PC-3 (cell line): ENCODE measurements at regions not wholly inside any gene's neighbourhood (a gene's known extent, or its start where the extent isn't known, plus 50 kb on each side); places are given as distances from the start of the nearest gene placed in this dataset.

ENCODE experiments used
- ATAC-seq: fragments of 200-7000 bp; cut with Tn5 transposase; 2 replicates; pipeline ENCODE4 v1.9.1; 2020; ENCODE audit warnings: mild to moderate bottlenecking, moderate library complexity
- BruUV-seq: library from RNA; stranded (reverse); fragments of 400-500 nt; replicated peaks from 2 replicates; lab custom pipeline; 2021; lab: Mats Ljungman, UMichigan
- CTCF ChIA-PET: fragments of 300-600 bp; sonication (Branson Sonifier 250); formaldehyde crosslinking; loops from one replicate; lab custom pipeline; 2022; ENCODE audit warnings: antibody characterized with exemption; lab: Charles Lee
- POLR2A ChIA-PET: fragments of 300-600 bp; sonication (Branson Sonifier 250); formaldehyde crosslinking; loops from one replicate; lab custom pipeline; 2022; ENCODE audit warnings: antibody characterized with exemption; ENCODE audit not compliant: unreplicated experiment; lab: Charles Lee
- DNase-seq: peaks from one replicate; pipeline ENCODE4 v3.0.0-alpha.2; 2015
- H2AFZ ChIP-seq: fragments of 300-600 bp; sonication (generic); 2 replicates; pipeline ENCODE4 v1.6.0; 2016; ENCODE audit warnings: antibody characterized with exemption, low read length
- H3F3A ChIP-seq: fragments of 300-600 bp; sonication (generic); one replicate; pipeline ENCODE4 v1.6.0; 2017; ENCODE audit warnings: antibody characterized with exemption, low read length, control low read depth, mild to moderate bottlenecking; ENCODE audit not compliant: unreplicated experiment
- H3K27ac ChIP-seq: fragments of 300-600 bp; sonication (generic); 2 replicates; pipeline ENCODE4 v1.5.1; 2016; ENCODE audit warnings: mild to moderate bottlenecking, low read length
- H3K27me3 ChIP-seq: fragments of 300-600 bp; sonication (generic); 2 replicates; pipeline ENCODE4 v1.6.1; 2016; ENCODE audit warnings: low read length, mixed read lengths
- H3K36me3 ChIP-seq: fragments of 300-600 bp; sonication (generic); 2 replicates; pipeline ENCODE4 v1.6.1; 2016; ENCODE audit warnings: low read depth, mixed run types, low read length, mixed read lengths
- H3K4me1 ChIP-seq: fragments of 300-600 bp; sonication (generic); 2 replicates; pipeline ENCODE4 v1.5.1; 2016; ENCODE audit warnings: low read length; ENCODE audit not compliant: insufficient read depth
- H3K4me2 ChIP-seq: fragments of 300-600 bp; sonication (generic); 2 replicates; pipeline ENCODE4 v1.6.0; 2016; ENCODE audit warnings: low read length
- H3K4me3 ChIP-seq: fragments of 300-600 bp; sonication (generic); 2 replicates; pipeline ENCODE4 v1.5.1; 2016; ENCODE audit warnings: mild to moderate bottlenecking, low read length, mixed read lengths
- H3K79me2 ChIP-seq: fragments of 300-600 bp; sonication (generic); 2 replicates; pipeline ENCODE4 v1.6.1; 2017; ENCODE audit warnings: low read length, mixed read lengths
- H3K9ac ChIP-seq: fragments of 300-600 bp; sonication (generic); 2 replicates; pipeline ENCODE4 v1.6.0; 2016; ENCODE audit warnings: mild to moderate bottlenecking, low read length
- H3K9me2 ChIP-seq: fragments of 300-600 bp; sonication (generic); replicated peaks from 2 replicates; pipeline ENCODE4 v1.6.1; 2016; ENCODE audit warnings: mixed run types, low read length, mixed read lengths
- H3K9me3 ChIP-seq: fragments of 300-600 bp; sonication (generic); 2 replicates; pipeline ENCODE4 v1.6.1; 2016; ENCODE audit warnings: low read length, mixed read lengths
- H4K20me1 ChIP-seq: fragments of 300-600 bp; sonication (generic); 2 replicates; pipeline ENCODE4 v1.6.1; 2016; ENCODE audit warnings: low read length, mixed read lengths
- EZH2 ChIP-seq: fragments of 300-600 bp; sonication (generic); IDR thresholded peaks from one replicate; pipeline ENCODE4 v1.6.1; 2017; ENCODE audit warnings: antibody characterized with exemption, mild to moderate bottlenecking, low read length; ENCODE audit not compliant: unreplicated experiment
- EZH2phosphoT487 ChIP-seq: fragments of 300-600 bp; sonication (generic); IDR thresholded peaks from 2 replicates; pipeline ENCODE4 v1.6.1; 2018; ENCODE audit warnings: mild to moderate bottlenecking, antibody characterized with exemption, low read length, borderline replicate concordance
- intact Hi-C: fragments of 100-400 bp; cut with micrococcal nuclease; formaldehyde crosslinking; loops from 2 replicates; pipeline ENCODE4 v1.9.0; 2023
- TF ChIP-seq, protein P1 (sequence below): fragments of 300-600 bp; sonication (generic); conservative IDR thresholded peaks from 2 replicates; pipeline ENCODE4 v1.5.1; 2017; ENCODE audit warnings: antibody characterized with exemption, low read depth, mild to moderate bottlenecking, low read length

DNA sequence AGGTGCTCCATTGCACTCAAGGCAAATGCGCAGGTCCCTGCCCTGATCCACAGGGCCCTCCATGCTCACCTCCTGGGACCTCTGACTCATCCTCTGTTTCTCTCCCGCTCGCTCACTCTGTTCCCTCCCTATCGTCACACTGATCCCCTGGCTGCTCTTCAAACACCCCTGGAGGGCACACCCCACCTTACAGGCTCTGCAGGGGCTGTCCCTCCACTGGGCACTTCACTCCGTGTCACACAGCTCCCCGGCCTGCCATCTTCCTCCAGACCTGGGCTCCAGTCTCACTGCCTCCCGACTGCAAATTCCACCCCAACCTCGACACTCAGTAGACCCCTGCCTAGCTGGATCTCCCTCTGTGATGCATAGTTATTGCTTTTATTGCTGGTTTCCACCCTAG lies 91.5 kb upstream of the PRDM11 start:
- ChIA-PET CTCF (no interaction called here), POLR2A (no interaction called here)
- Histone ChIP-seq H3K27me3 (no peaks in the 10 kb centered on the region), H3F3A (no peaks in the 10 kb centered on the region), H3K36me3 (no peaks in the 10 kb centered on the region), H3K4me1 (no peaks in the 10 kb centered on the region), H4K20me1 (no peaks in the 10 kb centered on the region), H3K27ac (no peak overlapping the region), H2AFZ (no peak overlapping the region), H3K9ac (no peak overlapping the region), H3K9me2 (no peaks in the 10 kb centered on the region), H3K4me3 (no peak overlapping the region), H3K9me3 (no peaks in the 10 kb centered on the region), H3K79me2 (no peaks in the 10 kb centered on the region), H3K4me2 (no peak overlapping the region)
- no peak for ATAC-seq
- DNase-seq = no peak
- TF ChIP-seq EZH2phosphoT487 (no peak), EZH2 (no peak)
- TF ChIP-seq, protein P1, sequence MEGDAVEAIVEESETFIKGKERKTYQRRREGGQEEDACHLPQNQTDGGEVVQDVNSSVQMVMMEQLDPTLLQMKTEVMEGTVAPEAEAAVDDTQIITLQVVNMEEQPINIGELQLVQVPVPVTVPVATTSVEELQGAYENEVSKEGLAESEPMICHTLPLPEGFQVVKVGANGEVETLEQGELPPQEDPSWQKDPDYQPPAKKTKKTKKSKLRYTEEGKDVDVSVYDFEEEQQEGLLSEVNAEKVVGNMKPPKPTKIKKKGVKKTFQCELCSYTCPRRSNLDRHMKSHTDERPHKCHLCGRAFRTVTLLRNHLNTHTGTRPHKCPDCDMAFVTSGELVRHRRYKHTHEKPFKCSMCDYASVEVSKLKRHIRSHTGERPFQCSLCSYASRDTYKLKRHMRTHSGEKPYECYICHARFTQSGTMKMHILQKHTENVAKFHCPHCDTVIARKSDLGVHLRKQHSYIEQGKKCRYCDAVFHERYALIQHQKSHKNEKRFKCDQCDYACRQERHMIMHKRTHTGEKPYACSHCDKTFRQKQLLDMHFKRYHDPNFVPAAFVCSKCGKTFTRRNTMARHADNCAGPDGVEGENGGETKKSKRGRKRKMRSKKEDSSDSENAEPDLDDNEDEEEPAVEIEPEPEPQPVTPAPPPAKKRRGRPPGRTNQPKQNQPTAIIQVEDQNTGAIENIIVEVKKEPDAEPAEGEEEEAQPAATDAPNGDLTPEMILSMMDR = no peak
- intact Hi-C loops = no loop called here
- no TSS peak for BruUV-seq

DNA sequence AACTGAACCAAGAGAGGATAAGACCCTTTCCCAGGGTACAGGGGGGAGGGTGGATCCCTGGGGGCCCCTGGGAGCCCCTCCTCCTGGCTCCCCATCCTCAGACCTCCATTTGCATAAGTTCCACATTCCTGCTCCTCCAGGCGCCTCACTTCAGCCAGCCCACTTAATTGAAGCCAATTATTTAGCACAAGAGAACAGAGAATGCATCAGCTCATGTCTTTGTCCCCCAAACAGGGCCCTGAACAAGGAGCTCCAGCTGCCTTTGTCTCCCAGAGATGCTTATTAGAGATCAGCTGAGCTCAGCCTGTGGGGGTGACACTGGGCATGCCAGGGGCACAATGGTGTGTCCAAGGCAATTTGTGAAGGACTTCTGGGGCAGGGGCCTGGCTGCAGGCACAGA lies 89.9 kb upstream of the PRDM11 start:
- Histone ChIP-seq H2AFZ (no peak overlapping the region), H3K9me3 (no peaks in the 10 kb centered on the region), H3K9ac (no peak overlapping the region), H3K4me2 (no peak overlapping the region), H3K36me3 (no peaks in the 10 kb centered on the region), H3K9me2 (no peaks in the 10 kb centered on the region), H3K79me2 (no peaks in the 10 kb centered on the region), H3K4me1 (peaks cover 2% of the 10 kb centered on the region; the same call in 1 of the 2 replicates), H3F3A (no peaks in the 10 kb centered on the region), H3K4me3 (no peak overlapping the region), H3K27ac (no peak overlapping the region), H3K27me3 (no peaks in the 10 kb centered on the region), H4K20me1 (no peaks in the 10 kb centered on the region)
- no TSS peak for BruUV-seq
- ATAC-seq (no peak), DNase-seq (no peak)
- TF ChIP-seq, protein P1 = no peak
- TF ChIP-seq EZH2 (no peak), EZH2phosphoT487 (no peak)
- intact Hi-C loops = no loop called here
- CTCF ChIA-PET = no interaction called here
- POLR2A ChIA-PET = no interaction called here

DNA sequence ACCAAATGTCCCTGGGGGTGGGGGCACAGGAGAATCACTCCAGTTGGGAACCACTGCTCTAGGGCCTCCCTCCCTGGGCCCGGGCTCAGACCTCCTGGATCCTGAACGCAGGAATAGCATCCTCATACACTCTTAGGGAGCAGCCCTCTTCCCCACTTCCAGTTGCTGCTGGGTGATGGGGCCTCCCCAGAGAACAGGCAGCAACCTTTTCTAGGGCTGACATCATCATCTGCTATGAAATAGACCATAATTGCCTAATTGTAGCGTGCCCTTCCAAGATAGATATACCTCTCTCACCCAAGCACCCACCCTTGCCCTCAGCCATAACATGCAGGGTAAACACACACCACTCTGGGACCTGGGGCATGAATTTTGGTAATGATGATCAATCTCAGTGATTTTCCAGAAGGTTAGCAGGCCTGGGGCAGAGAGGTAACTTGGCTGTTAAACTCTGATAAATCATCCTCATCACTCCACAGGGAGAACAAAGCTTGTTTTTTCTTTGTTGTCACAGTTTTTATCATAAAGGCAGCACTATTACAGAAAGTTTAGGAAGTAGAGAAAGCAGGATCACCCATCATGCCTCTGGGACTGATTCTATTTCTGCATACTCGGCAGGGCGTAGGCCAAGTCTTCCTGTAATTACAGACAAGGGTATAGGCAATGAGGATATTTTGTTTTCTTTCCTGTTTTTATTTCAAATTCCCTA lies 88.3 kb upstream of the PRDM11 start:
- no peak overlapping the region for H3K4me3 ChIP-seq

More for the DNA sequence above, 88.3 kb upstream of the PRDM11 start:
- H3K36me3 ChIP-seq = no peaks in the 10 kb centered on the region
- peaks cover 9% of the 10 kb centered on the region for H3K4me1 ChIP-seq
- no peaks in the 10 kb centered on the region for H3K27me3 ChIP-seq
- DNase-seq (no peak), ATAC-seq (no peak)
- no peaks in the 10 kb centered on the region for H3K9me2 ChIP-seq
- POLR2A ChIA-PET = no interaction called here
- no peaks in the 10 kb centered on the region for H3F3A ChIP-seq
- H2AFZ ChIP-seq = no peak overlapping the region
- H3K79me2 ChIP-seq = no peaks in the 10 kb centered on the region
- TF ChIP-seq EZH2phosphoT487 (no peak), EZH2 (no peak)
- TF ChIP-seq, protein P1 = no peak
- no peaks in the 10 kb centered on the region for H4K20me1 ChIP-seq
- no peak overlapping the region for H3K4me2 ChIP-seq
- H3K27ac ChIP-seq = no peak overlapping the region
- no peak overlapping the region for H3K9ac ChIP-seq
- no peaks in the 10 kb centered on the region for H3K9me3 ChIP-seq
- no TSS peak for BruUV-seq
- CTCF ChIA-PET = no interaction called here
- intact Hi-C loops = no loop called here
